ENCODE measurements at regions not wholly inside any gene's neighbourhood (a gene's known extent, or its start where the extent isn't known, plus 50 kb on each side); places are given as distances from the start of the nearest gene placed in this dataset.

DNA sequence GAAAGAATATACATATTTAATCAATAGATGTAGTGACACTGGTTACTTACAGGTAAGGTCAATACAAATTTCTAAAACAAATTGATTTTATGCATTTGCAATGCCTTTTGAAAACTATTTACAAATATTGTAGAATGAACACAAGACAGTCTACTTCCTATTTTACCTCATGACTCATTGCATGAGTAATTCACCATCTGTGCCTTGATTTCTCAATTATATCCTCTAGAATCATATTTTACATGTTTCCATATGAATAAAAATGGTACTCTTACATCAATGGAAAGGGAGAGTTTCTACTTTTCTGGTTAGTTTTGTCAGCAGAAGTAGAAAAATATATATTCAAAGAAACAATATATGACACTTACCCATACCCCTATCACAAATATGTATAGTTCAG is 203.8 kb upstream of the CDH7 start:
- Mint-ChIP-seq H3K9me3 (ENCODE audit: low read depth, unreplicated experiment) (no peaks in the 10 kb centered on the region), H3K4me3 (ENCODE audit: low read depth, unreplicated experiment) (no peak overlapping the region), H3K36me3 (ENCODE audit: insufficient read depth, unreplicated experiment) (no peaks in the 10 kb centered on the region), H3K27me3 (ENCODE audit: unreplicated experiment) (no peaks in the 10 kb centered on the region), H3K4me1 (ENCODE audit: low read depth, unreplicated experiment) (peaks cover 25% of the 10 kb centered on the region), H3K27ac (ENCODE audit: unreplicated experiment) (no peak overlapping the region)
- CTCF ChIA-PET, result no interaction called here
- DNase-seq, result no peak
- BruUV-seq (replicated peaks), result no TSS peak
- TF ChIP-seq, protein P1, sequence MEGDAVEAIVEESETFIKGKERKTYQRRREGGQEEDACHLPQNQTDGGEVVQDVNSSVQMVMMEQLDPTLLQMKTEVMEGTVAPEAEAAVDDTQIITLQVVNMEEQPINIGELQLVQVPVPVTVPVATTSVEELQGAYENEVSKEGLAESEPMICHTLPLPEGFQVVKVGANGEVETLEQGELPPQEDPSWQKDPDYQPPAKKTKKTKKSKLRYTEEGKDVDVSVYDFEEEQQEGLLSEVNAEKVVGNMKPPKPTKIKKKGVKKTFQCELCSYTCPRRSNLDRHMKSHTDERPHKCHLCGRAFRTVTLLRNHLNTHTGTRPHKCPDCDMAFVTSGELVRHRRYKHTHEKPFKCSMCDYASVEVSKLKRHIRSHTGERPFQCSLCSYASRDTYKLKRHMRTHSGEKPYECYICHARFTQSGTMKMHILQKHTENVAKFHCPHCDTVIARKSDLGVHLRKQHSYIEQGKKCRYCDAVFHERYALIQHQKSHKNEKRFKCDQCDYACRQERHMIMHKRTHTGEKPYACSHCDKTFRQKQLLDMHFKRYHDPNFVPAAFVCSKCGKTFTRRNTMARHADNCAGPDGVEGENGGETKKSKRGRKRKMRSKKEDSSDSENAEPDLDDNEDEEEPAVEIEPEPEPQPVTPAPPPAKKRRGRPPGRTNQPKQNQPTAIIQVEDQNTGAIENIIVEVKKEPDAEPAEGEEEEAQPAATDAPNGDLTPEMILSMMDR (IDR thresholded peaks at IDR 0.05; ENCODE audit: unreplicated experiment), result no peak
- intact Hi-C loops (cut with micrococcal nuclease; ENCODE audit: unreplicated experiment), result no loop called here

DNA sequence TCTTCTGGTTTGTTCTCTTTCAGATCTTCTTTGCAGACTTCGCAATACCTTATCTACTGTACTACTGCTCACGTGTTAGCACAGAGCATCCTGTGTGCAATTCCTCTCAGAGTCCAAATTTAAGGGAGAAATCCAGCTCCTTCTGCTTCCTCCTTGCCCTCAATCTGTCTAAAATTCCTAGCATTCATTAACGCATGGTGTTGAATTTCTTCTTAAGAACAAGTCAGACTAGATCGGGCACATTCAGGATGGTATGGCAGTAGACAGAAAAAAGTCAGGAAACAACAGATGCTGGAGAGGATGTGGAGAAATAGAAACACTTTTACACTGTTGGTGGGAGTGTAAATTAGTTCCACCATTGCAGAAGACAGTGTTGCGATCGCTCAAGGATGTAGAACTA is 206.1 kb upstream of the CDH7 start:
- BruUV-seq (replicated peaks), result no TSS peak
- Mint-ChIP-seq H3K27ac (ENCODE audit: unreplicated experiment) (peak overlapping the region; percentile 66), H3K36me3 (ENCODE audit: insufficient read depth, unreplicated experiment) (no peaks in the 10 kb centered on the region), H3K4me3 (ENCODE audit: low read depth, unreplicated experiment) (no peak overlapping the region), H3K4me1 (ENCODE audit: low read depth, unreplicated experiment) (peaks cover 25% of the 10 kb centered on the region), H3K27me3 (ENCODE audit: unreplicated experiment) (no peaks in the 10 kb centered on the region), H3K9me3 (ENCODE audit: low read depth, unreplicated experiment) (no peaks in the 10 kb centered on the region)
- peak; percentile 22 for DNase-seq
- CTCF ChIA-PET, result interaction anchor here (0.6 kb wide), 1 partner anchor 1127 kb away, joined by 3 read pairs; no protein-coding TSS in a partner anchor
- TF ChIP-seq, protein P1 (IDR thresholded peaks at IDR 0.05; ENCODE audit: unreplicated experiment), result no peak
- intact Hi-C loops (cut with micrococcal nuclease; ENCODE audit: unreplicated experiment), result no loop called here

DNA sequence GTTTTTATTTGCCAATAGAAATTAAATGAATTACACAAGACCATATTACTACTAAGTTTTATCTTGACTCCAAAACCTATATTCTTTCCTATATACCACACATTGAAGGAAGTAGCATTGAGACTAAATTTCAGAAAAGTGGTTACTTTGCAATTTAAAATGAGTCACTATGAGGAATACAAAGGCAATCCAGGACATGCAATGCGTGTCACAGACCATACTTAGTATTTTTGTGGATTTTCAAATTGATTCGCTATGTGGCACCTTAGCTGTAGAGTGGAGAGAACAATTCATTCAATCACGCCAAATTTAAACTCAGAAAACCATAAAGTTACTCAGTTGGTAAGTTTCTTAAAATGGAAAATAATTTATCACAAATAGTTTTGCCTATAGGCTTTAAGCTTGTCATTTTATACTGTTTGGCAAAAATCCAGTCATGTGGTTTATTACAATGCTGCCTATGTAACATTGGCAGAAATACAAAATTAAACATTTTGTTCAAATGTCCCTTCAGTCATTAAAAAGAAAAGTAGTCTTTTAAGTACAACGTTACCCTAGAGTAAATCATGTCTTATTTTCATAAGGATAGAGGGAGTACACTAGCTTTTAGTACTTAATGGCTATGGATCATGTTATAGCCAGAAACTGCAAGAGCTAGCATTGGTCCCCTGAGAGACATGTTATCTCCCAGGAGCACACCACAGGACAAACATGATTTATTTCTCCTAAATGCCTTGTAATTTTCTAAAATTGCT is 222.8 kb upstream of the CDH7 start:
- Mint-ChIP-seq H3K27me3 (ENCODE audit: unreplicated experiment) (no peaks in the 10 kb centered on the region), H3K36me3 (ENCODE audit: insufficient read depth, unreplicated experiment) (no peaks in the 10 kb centered on the region), H3K9me3 (ENCODE audit: low read depth, unreplicated experiment) (no peaks in the 10 kb centered on the region), H3K4me1 (ENCODE audit: low read depth, unreplicated experiment) (no peaks in the 10 kb centered on the region), H3K4me3 (ENCODE audit: low read depth, unreplicated experiment) (no peak overlapping the region), H3K27ac (ENCODE audit: unreplicated experiment) (no peak overlapping the region)
- CTCF ChIA-PET, result no interaction called here
- DNase-seq, result no peak
- TF ChIP-seq, protein P1 (IDR thresholded peaks at IDR 0.05; ENCODE audit: unreplicated experiment), result no peak
- BruUV-seq (replicated peaks), result no TSS peak
- intact Hi-C loops (cut with micrococcal nuclease; ENCODE audit: unreplicated experiment), result no loop called here

DNA sequence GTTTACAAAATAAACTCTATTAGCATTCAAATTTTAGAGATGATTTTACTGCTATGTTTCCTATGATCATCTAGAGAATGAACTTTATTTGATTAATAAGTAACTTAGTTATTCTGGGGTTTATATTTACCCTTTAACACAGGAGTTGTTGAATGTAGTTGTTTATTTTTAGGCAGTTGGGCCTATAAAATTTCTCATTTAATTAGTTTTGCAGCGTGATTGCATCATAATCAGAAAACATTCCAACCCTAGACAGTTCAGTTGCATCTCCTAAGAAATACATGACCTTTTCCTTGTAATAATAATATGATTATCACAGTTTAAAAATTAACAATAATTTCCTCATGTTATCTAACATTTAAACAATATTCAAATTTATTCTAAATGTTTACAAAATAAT is 224.7 kb upstream of the CDH7 start:
- BruUV-seq (replicated peaks), result no TSS peak
- TF ChIP-seq, protein P1 (IDR thresholded peaks at IDR 0.05; ENCODE audit: unreplicated experiment), result no peak
- no peaks in the 10 kb centered on the region for H3K9me3 Mint-ChIP-seq (ENCODE audit: low read depth, unreplicated experiment)
- CTCF ChIA-PET, result no interaction called here
- no peaks in the 10 kb centered on the region for H3K27me3 Mint-ChIP-seq (ENCODE audit: unreplicated experiment)
- no peaks in the 10 kb centered on the region for H3K36me3 Mint-ChIP-seq (ENCODE audit: insufficient read depth, unreplicated experiment)
- no peaks in the 10 kb centered on the region for H3K4me1 Mint-ChIP-seq (ENCODE audit: low read depth, unreplicated experiment)
- no peak overlapping the region for H3K27ac Mint-ChIP-seq (ENCODE audit: unreplicated experiment)
- no peak for DNase-seq
- no peak overlapping the region for H3K4me3 Mint-ChIP-seq (ENCODE audit: low read depth, unreplicated experiment)
- intact Hi-C loops (cut with micrococcal nuclease; ENCODE audit: unreplicated experiment), result no loop called here
